K562 (cell line): ENCODE measurements at regions not wholly inside any gene's neighbourhood (a gene's known extent, or its start where the extent isn't known, plus 50 kb on each side); places are given as distances from the start of the nearest gene placed in this dataset.

Source experiments
- ATF7 ChIP-seq: fragments of 450-650 bp; IDR thresholded peaks from 2 replicates; pipeline ENCODE4 v1.7.1; 2014; ENCODE audit warnings: mild to moderate bottlenecking, moderate library complexity
- PHF8 ChIP-seq: fragments of 200-600 bp; sonication (generic); IDR thresholded peaks from 2 replicates; pipeline ENCODE4 v1.6.1; 2012; ENCODE audit warnings: mixed run types, mild to moderate bottlenecking, inconsistent platforms, low read length, moderate library complexity, borderline replicate concordance

- TF ChIP-seq ATF7 = no peak
- no peak for TF ChIP-seq PHF8
These were observed 120.3 kb upstream of the MON1B start for GRCh38 chr16:77070683-77071082.
